AG09319 (cell line): ENCODE measurements at regions not wholly inside any gene's neighbourhood (a gene's known extent, or its start where the extent isn't known, plus 50 kb on each side); places are given as distances from the start of the nearest gene placed in this dataset.

Source experiments
- DNase-seq: peaks from one replicate; pipeline ENCODE4 v3.0.0-alpha.2; 2010; ENCODE audit warnings: low read depth; ENCODE audit errors: extremely low read depth
- TF ChIP-seq, protein P1 (sequence below): IDR thresholded peaks from 2 replicates; pipeline ENCODE4 v1.5.1; 2011; ENCODE audit warnings: low read depth, mild to moderate bottlenecking, inconsistent platforms, low read length, moderate library complexity

DNA sequence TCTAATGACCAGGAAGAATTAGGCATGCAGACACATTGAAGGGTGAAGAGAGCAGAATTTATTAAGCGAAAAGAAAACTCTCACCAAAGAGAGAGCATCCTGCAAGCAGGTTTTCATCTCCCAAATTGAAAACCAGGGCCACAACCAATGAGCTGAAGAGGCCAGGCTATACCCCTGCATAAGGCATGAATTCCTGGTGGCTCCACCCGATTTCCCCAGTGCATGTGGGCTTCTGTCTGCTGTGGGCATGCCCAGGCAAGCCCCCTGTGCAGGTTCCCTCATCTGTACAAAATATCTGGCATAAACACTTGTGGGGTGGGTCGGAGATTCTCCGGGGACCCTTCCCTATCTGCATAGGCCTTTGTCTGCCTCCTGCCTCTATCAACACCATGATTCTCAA is 621.6 kb upstream of the LRRTM1 start:
- TF ChIP-seq, protein P1, sequence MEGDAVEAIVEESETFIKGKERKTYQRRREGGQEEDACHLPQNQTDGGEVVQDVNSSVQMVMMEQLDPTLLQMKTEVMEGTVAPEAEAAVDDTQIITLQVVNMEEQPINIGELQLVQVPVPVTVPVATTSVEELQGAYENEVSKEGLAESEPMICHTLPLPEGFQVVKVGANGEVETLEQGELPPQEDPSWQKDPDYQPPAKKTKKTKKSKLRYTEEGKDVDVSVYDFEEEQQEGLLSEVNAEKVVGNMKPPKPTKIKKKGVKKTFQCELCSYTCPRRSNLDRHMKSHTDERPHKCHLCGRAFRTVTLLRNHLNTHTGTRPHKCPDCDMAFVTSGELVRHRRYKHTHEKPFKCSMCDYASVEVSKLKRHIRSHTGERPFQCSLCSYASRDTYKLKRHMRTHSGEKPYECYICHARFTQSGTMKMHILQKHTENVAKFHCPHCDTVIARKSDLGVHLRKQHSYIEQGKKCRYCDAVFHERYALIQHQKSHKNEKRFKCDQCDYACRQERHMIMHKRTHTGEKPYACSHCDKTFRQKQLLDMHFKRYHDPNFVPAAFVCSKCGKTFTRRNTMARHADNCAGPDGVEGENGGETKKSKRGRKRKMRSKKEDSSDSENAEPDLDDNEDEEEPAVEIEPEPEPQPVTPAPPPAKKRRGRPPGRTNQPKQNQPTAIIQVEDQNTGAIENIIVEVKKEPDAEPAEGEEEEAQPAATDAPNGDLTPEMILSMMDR: no peak
- DNase-seq: no peak

DNA sequence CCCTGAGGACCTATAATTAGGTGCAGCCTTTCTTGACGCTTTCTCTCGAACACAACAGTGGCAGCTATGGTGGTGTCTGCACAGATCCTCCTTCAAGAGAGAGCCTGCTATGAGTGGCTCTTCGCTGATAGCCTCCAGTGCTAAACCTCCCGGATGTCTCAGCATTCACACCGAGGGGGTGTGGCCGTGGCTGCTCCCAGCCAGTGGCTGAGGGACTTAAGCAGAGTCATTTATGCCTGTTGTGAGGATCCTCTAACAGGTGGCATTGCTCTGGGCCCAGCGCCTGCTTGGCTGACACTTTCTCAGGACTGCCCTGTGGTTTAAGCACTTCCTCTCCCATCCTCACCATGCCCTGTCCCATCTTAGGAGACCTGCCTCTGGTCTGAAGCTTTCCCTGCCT is 592.0 kb upstream of the LRRTM1 start:
- TF ChIP-seq, protein P1: no peak
- no peak for DNase-seq

DNA sequence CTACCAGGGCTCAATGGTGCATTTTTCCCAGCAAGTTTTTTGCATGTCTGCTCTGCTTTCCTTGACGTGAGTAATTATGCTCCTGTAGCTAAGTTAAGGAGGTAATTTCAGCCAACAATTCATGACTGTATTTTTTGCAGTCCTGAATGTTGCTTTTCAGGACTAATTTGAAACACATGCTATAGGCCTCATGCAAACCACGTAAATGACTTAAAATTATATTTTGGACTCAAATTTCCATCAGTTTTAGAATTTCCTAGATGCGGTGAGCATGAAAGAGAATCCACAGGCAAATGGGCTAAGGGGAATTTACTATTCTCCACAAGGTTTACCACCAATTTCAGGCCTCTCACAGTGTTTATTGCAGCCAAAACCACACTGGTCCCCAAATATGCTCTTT is 589.9 kb upstream of the LRRTM1 start:
- TF ChIP-seq, protein P1: no peak
- no peak for DNase-seq

GRCh38 chr2:80893711-80894110 is 589.2 kb upstream of the LRRTM1 start:
- TF ChIP-seq, protein P1: no peak
- DNase-seq: no peak

DNA sequence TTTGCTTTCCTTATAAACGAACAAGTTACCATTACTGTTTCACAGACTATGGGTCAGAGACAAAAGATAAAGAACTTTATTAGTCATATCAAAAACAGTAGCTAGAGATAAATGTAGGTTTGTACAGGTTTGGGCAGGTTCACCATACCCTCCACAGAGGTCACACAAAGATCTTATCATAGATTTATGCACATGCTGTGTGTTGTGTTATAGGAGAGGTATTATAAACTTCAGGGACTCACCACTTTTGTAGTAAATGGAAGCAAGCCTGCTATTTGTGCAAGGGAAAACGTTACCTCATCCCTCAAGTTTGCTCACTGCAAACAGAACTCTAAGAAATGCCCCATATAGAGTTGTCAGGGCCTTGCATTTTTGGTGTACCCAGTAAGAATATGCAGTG is 584.5 kb upstream of the LRRTM1 start:
- TF ChIP-seq, protein P1: no peak
- no peak for DNase-seq

- DNase-seq: no peak
- TF ChIP-seq, protein P1: no peak
Measured at GRCh38 chr2:80887841-80888378, 583.4 kb upstream of the LRRTM1 start.

- no peak for DNase-seq
- TF ChIP-seq, protein P1: no peak
Measured at GRCh38 chr2:80874374-80874773, 569.8 kb upstream of the LRRTM1 start.
